Mesenchymal stem cell (in vitro differentiated cells and primary cell): ENCODE measurements at regions not wholly inside any gene's neighbourhood (a gene's known extent, or its start where the extent isn't known, plus 50 kb on each side); places are given as distances from the start of the nearest gene placed in this dataset.

ENCODE experiments used
- DNase-seq: peaks from one replicate; pipeline ENCODE4 v3.0.0-alpha.2; 2013
- H2AFZ ChIP-seq: one replicate; pipeline ENCODE4 v1.6.1; 2013; ENCODE audit warnings: low read depth, mild to moderate bottlenecking, control low read depth, inconsistent platforms, low read length, moderate library complexity
- H2AK5ac ChIP-seq: 2 replicates; pipeline ENCODE4 v1.6.1; 2013; ENCODE audit warnings: low read length, moderate library complexity, mild to moderate bottlenecking, inconsistent platforms; ENCODE audit not compliant: severe bottlenecking
- H2BK120ac ChIP-seq: one replicate; pipeline ENCODE4 v1.6.1; 2013; ENCODE audit warnings: low read depth, mild to moderate bottlenecking, inconsistent platforms, low read length, moderate library complexity
- H2BK12ac ChIP-seq, 2 experiments: one replicate each; pipeline ENCODE4 v1.6.1; 2013; ENCODE audit warnings: inconsistent platforms in 2 of 2, low read length in 2 of 2, mild to moderate bottlenecking in 2 of 2, moderate library complexity in 2 of 2, control low read depth in 1 of 2
- H2BK15ac ChIP-seq: one replicate; pipeline ENCODE4 v1.6.1; 2013; ENCODE audit warnings: mild to moderate bottlenecking, low read depth, inconsistent platforms; ENCODE audit not compliant: poor library complexity, severe bottlenecking
- H2BK5ac ChIP-seq: 2 replicates; pipeline ENCODE4 v1.6.1; 2013; ENCODE audit warnings: low read depth, mild to moderate bottlenecking, low read length, control low read depth, inconsistent platforms; ENCODE audit not compliant: poor library complexity, severe bottlenecking
- H3K14ac ChIP-seq, 2 experiments: one replicate each; pipeline ENCODE4 v1.6.1; 2013; ENCODE audit warnings: inconsistent platforms in 2 of 2, low read length in 2 of 2, control low read depth in 1 of 2, mild to moderate bottlenecking in 1 of 2, moderate library complexity in 1 of 2
- H3K18ac ChIP-seq, 2 experiments: one replicate each; pipeline ENCODE4 v1.6.1; 2013; ENCODE audit warnings: inconsistent platforms in 2 of 2, low read length in 2 of 2, control low read depth in 1 of 2, low read depth in 1 of 2, mild to moderate bottlenecking in 1 of 2
- H3K23ac ChIP-seq, 2 experiments: one replicate each; pipeline ENCODE4 v1.6.1; 2013; ENCODE audit warnings: inconsistent platforms in 2 of 2, low read length in 2 of 2, mild to moderate bottlenecking in 2 of 2, moderate library complexity in 2 of 2, control low read depth in 1 of 2
- H3K27ac ChIP-seq: 2 replicates; pipeline ENCODE4 v1.5.1; 2013; ENCODE audit warnings: mild to moderate bottlenecking, moderate library complexity, low read length, control low read depth, inconsistent platforms; ENCODE audit not compliant: poor library complexity, severe bottlenecking
- H3K27me3 ChIP-seq, 2 experiments: 2 replicates each; pipeline versions ENCODE4 v1.6.1 to v1.7.0; 2013; ENCODE audit warnings: low read length in 2 of 2, mild to moderate bottlenecking in 2 of 2, moderate library complexity in 2 of 2, control low read depth in 1 of 2, inconsistent platforms in 1 of 2; ENCODE audit not compliant: control insufficient read depth in 1 of 2, insufficient read depth in 1 of 2
- H3K36me3 ChIP-seq, 2 experiments: 2 replicates each; pipeline versions ENCODE4 v1.6.1 to v1.7.0; 2013; ENCODE audit warnings: low read length in 2 of 2, control low read depth in 1 of 2, inconsistent platforms in 1 of 2, low read depth in 1 of 2, mild to moderate bottlenecking in 1 of 2; ENCODE audit not compliant: insufficient read depth in 2 of 2, control insufficient read depth in 1 of 2
- H3K4ac ChIP-seq, 2 experiments: one replicate each; pipeline ENCODE4 v1.6.1; 2013; ENCODE audit warnings: inconsistent platforms in 2 of 2, low read length in 2 of 2, mild to moderate bottlenecking in 2 of 2, moderate library complexity in 2 of 2, control low read depth in 1 of 2, low read depth in 1 of 2
- H3K4me1 ChIP-seq: 2 replicates; pipeline ENCODE4 v1.6.1; 2013; ENCODE audit warnings: low read depth, low read length, control low read depth; ENCODE audit not compliant: control insufficient read depth, insufficient read depth
- H3K4me2 ChIP-seq: 2 replicates; pipeline ENCODE4 v1.6.1; 2013; ENCODE audit warnings: low read length, mild to moderate bottlenecking, inconsistent platforms; ENCODE audit not compliant: poor library complexity, severe bottlenecking
- H3K4me3 ChIP-seq, 2 experiments: 2 replicates each; pipeline versions ENCODE4 v1.5.1 to v1.7.0; 2013; ENCODE audit warnings: low read length in 2 of 2, mild to moderate bottlenecking in 2 of 2, control low read depth in 1 of 2, low read depth in 1 of 2; ENCODE audit not compliant: insufficient read depth in 1 of 2
- H3K79me1 ChIP-seq: replicated peaks from 2 replicates; pipeline ENCODE4 v1.6.1; 2013; ENCODE audit warnings: mild to moderate bottlenecking, control low read depth, low read length, inconsistent platforms; ENCODE audit not compliant: poor library complexity, severe bottlenecking
- H3K9ac ChIP-seq: 2 replicates; pipeline ENCODE4 v1.7.0; 2013; ENCODE audit warnings: mild to moderate bottlenecking, low read length, moderate library complexity
- H3K9me3 ChIP-seq: 2 replicates; pipeline ENCODE4 v1.7.0; 2013; ENCODE audit warnings: mild to moderate bottlenecking, low read length; ENCODE audit not compliant: control insufficient read depth
- H4K8ac ChIP-seq: one replicate; pipeline ENCODE4 v1.6.1; 2013; ENCODE audit warnings: inconsistent platforms, mild to moderate bottlenecking, low read length, moderate library complexity
- H4K91ac ChIP-seq: one replicate; pipeline ENCODE4 v1.6.1; 2013; ENCODE audit warnings: mild to moderate bottlenecking, low read length, inconsistent platforms
- whole genome bisulfite sequencing: methylation state at CpG from one replicate; pipeline ENCODE4 v1.1.7; 2013; ENCODE audit warnings: mixed read lengths; 5-methylcytosine and 5-hydroxymethylcytosine counted together

GRCh38 chr14:27688841-27689444 lies 1077.6 kb upstream of the FOXG1 start:
- DNase-seq, result no peak
- Histone ChIP-seq H3K27me3 (no peaks in the 10 kb centered on the region), H3K4me1 (no peaks in the 10 kb centered on the region), H2BK5ac (no peak overlapping the region), H3K9me3 (peaks cover 5% of the 10 kb centered on the region), H2BK12ac (no peak overlapping the region), H2AFZ (no peak overlapping the region), H2AK5ac (no peak overlapping the region), H2BK15ac (no peak overlapping the region), H3K27ac (no peak overlapping the region), H2BK120ac (no peak overlapping the region), H3K23ac (no peak overlapping the region), H3K4me2 (no peak overlapping the region), H4K8ac (no peak overlapping the region), H3K4me3 (no peak overlapping the region), H3K36me3 (no peaks in the 10 kb centered on the region), H3K4ac (no peak overlapping the region), H3K14ac (no peak overlapping the region), H3K79me1 (no peaks in the 10 kb centered on the region), H3K9ac (no peak overlapping the region), H3K18ac (no peak overlapping the region), H4K91ac (peak overlapping the region; percentile 39)
- 85% methylated on average over 5 of the region's 8 CpGs for WGBS

- Histone ChIP-seq H3K36me3 (no peaks in the 10 kb centered on the region), H3K79me1 (no peaks in the 10 kb centered on the region), H3K4me2 (no peak overlapping the region), H2AFZ (no peak overlapping the region), H3K23ac (no peak overlapping the region), H4K8ac (no peak overlapping the region), H3K4ac (no peak overlapping the region), H2AK5ac (no peak overlapping the region), H3K9me3 (peaks cover 44% of the 10 kb centered on the region), H2BK12ac (no peak overlapping the region), H2BK120ac (no peak overlapping the region), H3K4me3 (no peak overlapping the region), H3K9ac (no peak overlapping the region), H3K27ac (no peak overlapping the region), H3K27me3 (no peaks in the 10 kb centered on the region), H4K91ac (no peak overlapping the region), H3K18ac (no peak overlapping the region), H3K14ac (no peak overlapping the region), H3K4me1 (no peaks in the 10 kb centered on the region), H2BK5ac (no peak overlapping the region), H2BK15ac (no peak overlapping the region)
- WGBS, result 86% methylated on average over 1 of the region's 2 CpGs
- no peak for DNase-seq
These were observed 1054.2 kb upstream of the FOXG1 start for GRCh38 chr14:27712364-27712763.

GRCh38 chr14:27715561-27715960 lies 1051.0 kb upstream of the FOXG1 start:
- H4K91ac ChIP-seq, result no peak overlapping the region
- no peak overlapping the region for H2AFZ ChIP-seq
- no peak overlapping the region for H2BK12ac ChIP-seq
- H3K14ac ChIP-seq, result no peak overlapping the region
- no peak overlapping the region for H2AK5ac ChIP-seq
- H3K4me3 ChIP-seq, result peak overlapping the region in 1 of 2 experiments; percentile 18
- no peaks in the 10 kb centered on the region for H3K4me1 ChIP-seq
- H4K8ac ChIP-seq, result no peak overlapping the region
- H3K9me3 ChIP-seq, result peaks cover 26% of the 10 kb centered on the region
- H3K18ac ChIP-seq, result no peak overlapping the region
- H2BK120ac ChIP-seq, result no peak overlapping the region
- no peak overlapping the region for H3K4me2 ChIP-seq
- no peak overlapping the region for H2BK15ac ChIP-seq
- no peak for DNase-seq
- H3K4ac ChIP-seq, result no peak overlapping the region
- no peak overlapping the region for H3K27ac ChIP-seq
- H3K36me3 ChIP-seq, result no peaks in the 10 kb centered on the region
- H3K23ac ChIP-seq, result no peak overlapping the region
- no peaks in the 10 kb centered on the region for H3K79me1 ChIP-seq
- no peaks in the 10 kb centered on the region for H3K27me3 ChIP-seq
- H2BK5ac ChIP-seq, result no peak overlapping the region
- H3K9ac ChIP-seq, result no peak overlapping the region

GRCh38 chr14:27721760-27722159 lies 1044.8 kb upstream of the FOXG1 start:
- Histone ChIP-seq H3K79me1 (no peaks in the 10 kb centered on the region), H3K9ac (no peak overlapping the region), H2BK5ac (no peak overlapping the region), H3K27me3 (no peaks in the 10 kb centered on the region), H2BK12ac (no peak overlapping the region), H4K91ac (no peak overlapping the region), H3K23ac (no peak overlapping the region), H3K4me3 (no peak overlapping the region), H4K8ac (no peak overlapping the region), H3K14ac (no peak overlapping the region), H3K36me3 (no peaks in the 10 kb centered on the region), H2BK120ac (no peak overlapping the region), H2BK15ac (no peak overlapping the region), H3K27ac (no peak overlapping the region), H2AFZ (no peak overlapping the region), H3K4me1 (no peaks in the 10 kb centered on the region), H3K4me2 (no peak overlapping the region), H3K18ac (no peak overlapping the region), H3K9me3 (peaks cover 5% of the 10 kb centered on the region), H3K4ac (no peak overlapping the region), H2AK5ac (no peak overlapping the region)
- no peak for DNase-seq
